H1 (cell line): ENCODE measurements at regions not wholly inside any gene's neighbourhood (a gene's known extent, or its start where the extent isn't known, plus 50 kb on each side); places are given as distances from the start of the nearest gene placed in this dataset.

Experiments
- CTCF ChIA-PET: fragments of 300-600 bp; sonication (Branson Sonifier 250); formaldehyde crosslinking; loops from one replicate; lab custom pipeline; 2021; ENCODE audit not compliant: partially characterized antibody; lab: Charles Lee
- POLR2A ChIA-PET: fragments of 300-600 bp; sonication (Branson Sonifier 250); formaldehyde crosslinking; loops from one replicate; lab custom pipeline; 2021; ENCODE audit warnings: inconsistent platforms; ENCODE audit not compliant: partially characterized antibody; lab: Charles Lee
- DNase-seq, 2 experiments: peaks; one replicate each; pipeline versions ENCODE4 v3.0.0 to v3.0.0-alpha.2; 2010 to 2022; ENCODE audit warnings: low spot score in 2 of 2, low read depth in 1 of 2, mixed read lengths in 1 of 2
- FAIRE-seq: peaks from 2 replicates; lab custom pipeline; 2011; peaks lifted over from hg19 to GRCh38; lab: Jason Lieb, UNC
- H2AFZ ChIP-seq: 2 replicates; pipeline ENCODE4 v1.8.1; 2012; ENCODE audit warnings: low read length, inconsistent platforms
- H2AK5ac ChIP-seq: 2 replicates; pipeline ENCODE4 v1.6.1; 2013; ENCODE audit warnings: low read depth, low read length
- H2BK120ac ChIP-seq: replicated peaks from 2 replicates; pipeline ENCODE3; 2013; ENCODE audit warnings: low read depth, low read length, inconsistent platforms
- H2BK12ac ChIP-seq: 2 replicates; pipeline ENCODE4 v1.6.1; 2013; ENCODE audit warnings: low read depth, low read length
- H2BK15ac ChIP-seq: 2 replicates; pipeline ENCODE4 v1.6.1; 2013; ENCODE audit warnings: low read length
- H2BK20ac ChIP-seq: 2 replicates; pipeline ENCODE4 v1.6.1; 2013; ENCODE audit warnings: low read length
- H2BK5ac ChIP-seq: 2 replicates; pipeline ENCODE4 v1.6.1; 2013; ENCODE audit warnings: low read depth, low read length
- H3K14ac ChIP-seq: 2 replicates; pipeline ENCODE4 v1.6.1; 2013; ENCODE audit warnings: inconsistent platforms; ENCODE audit not compliant: insufficient read length
- H3K18ac ChIP-seq: 2 replicates; pipeline ENCODE4 v1.6.1; 2013; ENCODE audit warnings: low read length; ENCODE audit errors: extremely low read depth
- H3K23ac ChIP-seq: 2 replicates; pipeline ENCODE4 v1.6.1; 2013; ENCODE audit warnings: inconsistent platforms; ENCODE audit not compliant: insufficient read length
- H3K23me2 ChIP-seq: 2 replicates; pipeline ENCODE4 v1.6.1; 2013; ENCODE audit warnings: low read depth, low read length
- H3K27ac ChIP-seq: 2 replicates; pipeline ENCODE4 v1.6.1; 2011; ENCODE audit warnings: low read depth, low read length, inconsistent platforms
- H3K27me3 ChIP-seq, 4 experiments: replicated peaks in 1 of 4; 1 replicate in 1 of 4; 2 replicates in 3 of 4; pipeline versions ENCODE4 v1.6.1 to v1.8.1; 2011 to 2013; ENCODE audit warnings: low read length in 3 of 4, mild to moderate bottlenecking in 3 of 4, inconsistent platforms in 2 of 4, mixed read lengths in 2 of 4, moderate library complexity in 1 of 4; ENCODE audit not compliant: control insufficient read depth in 3 of 4, insufficient read depth in 3 of 4; ENCODE audit errors: extremely low read depth in 1 of 4
- H3K36me3 ChIP-seq, 4 experiments: 2 replicates each; pipeline versions ENCODE4 v1.6.1 to v1.8.1; 2011 to 2013; ENCODE audit warnings: mild to moderate bottlenecking in 4 of 4, low read length in 3 of 4, moderate library complexity in 2 of 4, control low read depth in 1 of 4, inconsistent platforms in 1 of 4; ENCODE audit not compliant: insufficient read depth in 4 of 4, control insufficient read depth in 2 of 4
- H3K4ac ChIP-seq: replicated peaks from 2 replicates; pipeline ENCODE3; 2013; ENCODE audit warnings: low read length, low read depth, mixed read lengths, inconsistent platforms; ENCODE audit not compliant: insufficient read length
- H3K4me1 ChIP-seq, 4 experiments: replicated peaks in 1 of 4; 1 replicate in 1 of 4; 2 replicates in 3 of 4; pipeline versions ENCODE4 v1.6.1 to v1.8.1; 2011 to 2013; ENCODE audit warnings: low read length in 3 of 4, inconsistent platforms in 2 of 4, mixed read lengths in 1 of 4; ENCODE audit not compliant: insufficient read depth in 4 of 4, control insufficient read depth in 3 of 4
- H3K4me2 ChIP-seq, 2 experiments: 2 replicates each; pipeline versions ENCODE4 v1.6.1 to v1.8.1; 2011 to 2013; ENCODE audit warnings: low read depth in 2 of 2, low read length in 2 of 2, control low read depth in 1 of 2, inconsistent platforms in 1 of 2, mild to moderate bottlenecking in 1 of 2; ENCODE audit not compliant: insufficient read depth in 1 of 2
- H3K4me3 ChIP-seq, 4 experiments: fragments of 200-600, 300-600 bp in 1 of 4; sonication (generic), shearing (Covaris generic), sonication (Bioruptor Twin) in 1 of 4; 2 replicates each; pipeline versions ENCODE4 v1.5.1 to v1.8.1; 2011 to 2016; ENCODE audit warnings: low read length in 4 of 4, low read depth in 3 of 4, control low read depth in 2 of 4, inconsistent platforms in 2 of 4, mild to moderate bottlenecking in 2 of 4, mixed read lengths in 1 of 4, moderate library complexity in 1 of 4; ENCODE audit not compliant: insufficient read depth in 2 of 4; ENCODE audit errors: extremely low read depth in 1 of 4
- H3K56ac ChIP-seq: replicated peaks from 2 replicates; pipeline ENCODE3; 2013; ENCODE audit warnings: low read depth, mild to moderate bottlenecking, mixed read lengths, low read length, inconsistent platforms; ENCODE audit not compliant: insufficient read length
- H3K79me1 ChIP-seq: 2 replicates; pipeline ENCODE4 v1.6.1; 2013; ENCODE audit warnings: low read depth, low read length, control low read depth
- H3K79me2 ChIP-seq, 2 experiments: 2 replicates each; pipeline versions ENCODE4 v1.6.1 to v1.8.1; 2012 to 2013; ENCODE audit warnings: low read length in 2 of 2, mild to moderate bottlenecking in 2 of 2, inconsistent platforms in 1 of 2; ENCODE audit not compliant: insufficient read depth in 2 of 2, control insufficient read depth in 1 of 2
- H3K9ac ChIP-seq, 4 experiments: replicated peaks in 1 of 4; 1 replicate in 1 of 4; 2 replicates in 3 of 4; pipeline versions ENCODE4 v1.6.1 to v1.8.1; 2011 to 2013; ENCODE audit warnings: low read depth in 3 of 4, low read length in 3 of 4, control low read depth in 2 of 4, mild to moderate bottlenecking in 2 of 4, moderate library complexity in 2 of 4, inconsistent platforms in 1 of 4; ENCODE audit errors: extremely low read depth in 1 of 4
- H3K9me3 ChIP-seq, 2 experiments: 2 replicates each; pipeline versions ENCODE4 v1.6.1 to v1.8.1; 2012 to 2013; ENCODE audit warnings: mild to moderate bottlenecking in 2 of 2, moderate library complexity in 2 of 2, control low read depth in 1 of 2, inconsistent platforms in 1 of 2, low read depth in 1 of 2, low read length in 1 of 2, mixed read lengths in 1 of 2; ENCODE audit not compliant: insufficient read depth in 2 of 2
- H4K20me1 ChIP-seq, 2 experiments: replicated peaks in 1 of 2; 2 replicates each; pipeline versions ENCODE3 to v1.8.1; 2011 to 2013; ENCODE audit warnings: inconsistent platforms in 2 of 2, low read length in 2 of 2, mild to moderate bottlenecking in 1 of 2; ENCODE audit not compliant: insufficient read depth in 2 of 2, control insufficient read depth in 1 of 2
- H4K5ac ChIP-seq: 2 replicates; pipeline ENCODE4 v1.6.1; 2013; ENCODE audit warnings: low read length, low read depth, mixed read lengths, inconsistent platforms; ENCODE audit not compliant: insufficient read length
- H4K8ac ChIP-seq: 2 replicates; pipeline ENCODE4 v1.8.0; 2013; ENCODE audit warnings: mild to moderate bottlenecking, moderate library complexity, low read length, inconsistent platforms; ENCODE audit not compliant: insufficient read depth; ENCODE audit errors: extremely low read depth
- H4K91ac ChIP-seq: replicated peaks from 2 replicates; pipeline ENCODE3; 2013; ENCODE audit warnings: low read length, mixed read lengths, inconsistent platforms; ENCODE audit not compliant: insufficient read length
- ATF3 ChIP-seq: IDR thresholded peaks from 2 replicates; pipeline ENCODE4 v1.6.1; 2011; ENCODE audit warnings: low read depth, mild to moderate bottlenecking, low read length; ENCODE audit not compliant: insufficient read depth
- BCL11A ChIP-seq, 2 experiments: IDR thresholded peaks; one replicate each; pipeline ENCODE4 v1.6.1; 2011; ENCODE audit warnings: low read depth in 2 of 2, low read length in 2 of 2, mild to moderate bottlenecking in 2 of 2
- E2F6 ChIP-seq: IDR thresholded peaks from 2 replicates; pipeline ENCODE4 v1.6.1; 2012; ENCODE audit warnings: inconsistent platforms
- FOSL1 ChIP-seq: IDR thresholded peaks from 2 replicates; pipeline ENCODE4 v1.6.1; 2011; ENCODE audit warnings: mild to moderate bottlenecking, low read depth, low read length, moderate library complexity; ENCODE audit not compliant: insufficient read depth
- KDM5A ChIP-seq: fragments of 200-600 bp; IDR thresholded peaks from 2 replicates; pipeline ENCODE4 v1.7.1; 2012; ENCODE audit warnings: mild to moderate bottlenecking, low read length, inconsistent platforms, mixed read lengths
- POLR2AphosphoS5 ChIP-seq: IDR thresholded peaks from 2 replicates; pipeline ENCODE4 v1.6.1; 2011; ENCODE audit warnings: low read depth, low read length
- RBBP5 ChIP-seq: IDR thresholded peaks from 2 replicates; pipeline ENCODE4 v1.7.1; 2012; ENCODE audit warnings: low read depth, mild to moderate bottlenecking, inconsistent platforms, low read length, moderate library complexity, borderline replicate concordance
- RNF2 ChIP-seq: fragments of 200-900, 300-1000 bp; sonication (generic); IDR thresholded peaks from 2 replicates; pipeline ENCODE4 v1.7.1; 2016; ENCODE audit warnings: borderline replicate concordance, low read depth, mild to moderate bottlenecking, antibody characterized with exemption, low read length; ENCODE audit not compliant: poor library complexity, severe bottlenecking; ENCODE audit errors: missing control alignments
- TAF1 ChIP-seq: IDR thresholded peaks from 2 replicates; pipeline ENCODE4 v1.6.1; 2011; ENCODE audit warnings: mild to moderate bottlenecking, low read depth, low read length
- YY1 ChIP-seq: IDR thresholded peaks from 2 replicates; pipeline ENCODE4 v1.6.1; 2011; ENCODE audit warnings: low read depth, mild to moderate bottlenecking, low read length
- ZNF274 ChIP-seq: IDR thresholded peaks from 2 replicates; pipeline ENCODE4 v1.7.0; 2012; ENCODE audit warnings: low read length, borderline replicate concordance; ENCODE audit errors: extremely low read depth
- WGBS, 2 experiments: shearing (Covaris generic) in 1 of 2; methylation state at CpG; one replicate each; pipeline versions ENCODE4 v1.1.6 to v1.1.7; 2013 to 2015; ENCODE audit warnings: low lambda C conversion rate in 2 of 2, mixed read lengths in 2 of 2, inconsistent platforms in 1 of 2, low coverage in 1 of 2, missing lambda C conversion rate in 1 of 2; ENCODE audit not compliant: insufficient replicate concordance in 2 of 2, insufficient coverage in 1 of 2, insufficient read length in 1 of 2; ENCODE audit errors: extremely low coverage in 1 of 2, missing lambda C conversion rate in 1 of 2; 5-methylcytosine and 5-hydroxymethylcytosine counted together

DNA sequence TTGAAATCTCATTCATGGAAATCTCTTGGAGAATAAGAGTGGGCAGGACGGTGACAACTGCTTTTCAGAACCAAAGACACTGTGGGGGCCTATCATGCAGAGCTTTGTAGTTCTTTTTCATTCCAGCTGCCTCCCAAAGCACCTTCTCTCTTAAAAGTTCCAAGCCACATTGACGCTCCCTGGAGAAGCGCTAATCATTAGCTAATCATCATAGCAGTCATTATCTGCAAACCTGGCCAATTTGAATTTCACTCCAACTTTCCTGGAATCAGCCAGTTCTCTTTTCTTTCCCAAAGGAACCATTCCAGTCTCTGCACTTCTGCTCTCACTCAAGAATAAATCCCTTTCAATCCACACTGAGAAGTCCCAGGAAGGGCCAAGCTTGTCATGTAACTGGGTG, 1144.1 kb upstream of the IGFBP7 start:
- Histone ChIP-seq H3K23ac (no peak overlapping the region), H3K9me3 (no peaks in the 10 kb centered on the region; a peak in 1 of 4 replicates), H2BK5ac (no peak overlapping the region), H2AK5ac (no peak overlapping the region), H2BK15ac (no peak overlapping the region), H3K9ac (no peak overlapping the region), H3K79me2 (no peaks in the 10 kb centered on the region), H4K91ac (no peak overlapping the region), H3K79me1 (no peaks in the 10 kb centered on the region), H3K4me3 (no peak overlapping the region), H4K5ac (no peak overlapping the region), H3K27me3 (no peaks in the 10 kb centered on the region), H3K14ac (no peak overlapping the region), H4K8ac (no peak overlapping the region), H4K20me1 (no peaks in the 10 kb centered on the region), H3K56ac (no peak overlapping the region), H2BK20ac (no peak overlapping the region), H3K27ac (no peak overlapping the region), H3K4me1 (no peaks in the 10 kb centered on the region), H3K18ac (no peak overlapping the region)
- POLR2A ChIA-PET, result no interaction called here
- WGBS, 2 experiments, result 92% methylated on average over 3 of the region's 3 CpGs; no CpG with 5 or more reads in 1 of the 2 experiments
- CTCF ChIA-PET, result no interaction called here
- DNase-seq, result no peak
- FAIRE-seq, result no peak
- TF ChIP-seq YY1, result no peak
- TF ChIP-seq RBBP5, result no peak
- TF ChIP-seq RNF2, result no peak
- no peak for TF ChIP-seq BCL11A (IDR thresholded peaks at IDR 0.05; ENCODE audit: low read depth in 2 of 2, low read length in 2 of 2)
- TF ChIP-seq FOSL1, result no peak
- TF ChIP-seq ZNF274, result no peak
- TF ChIP-seq E2F6, result no peak
- no peak for TF ChIP-seq POLR2AphosphoS5
- no peak for TF ChIP-seq TAF1
- no peak for TF ChIP-seq KDM5A
- no peak for TF ChIP-seq ATF3
- TF ChIP-seq, all 59 proteins: peak for 0
- no peaks in the 10 kb centered on the region for H3K23me2 ChIP-seq
- no peak overlapping the region for H3K4ac ChIP-seq
- no peak overlapping the region for H3K4me2 ChIP-seq
- no peaks in the 10 kb centered on the region for H3K36me3 ChIP-seq
- H2BK120ac ChIP-seq, result no peak overlapping the region
- no peak overlapping the region for H2BK12ac ChIP-seq
- H2AFZ ChIP-seq, result no peak overlapping the region
